Neural crest cell (in vitro differentiated cells): ENCODE measurements at regions not wholly inside any gene's neighbourhood (a gene's known extent, or its start where the extent isn't known, plus 50 kb on each side); places are given as distances from the start of the nearest gene placed in this dataset.

Source experiments
- DNase-seq: peaks from one replicate; pipeline ENCODE4 v3.0.0; 2021; ENCODE audit warnings: low read depth, mixed read lengths, low spot score
- H3K27ac Mint-ChIP-seq: one replicate; pipeline ENCODE4 v1.8.0; 2021; ENCODE audit warnings: mild to moderate bottlenecking, mixed read lengths; ENCODE audit not compliant: unreplicated experiment
- H3K27me3 Mint-ChIP-seq: 2 replicates; pipeline ENCODE4 v1.8.0; 2021; ENCODE audit warnings: low read depth, mild to moderate bottlenecking, mixed read lengths
- H3K36me3 Mint-ChIP-seq: 2 replicates; pipeline ENCODE4 v1.8.0; 2021; ENCODE audit warnings: low read depth, mild to moderate bottlenecking, mixed read lengths
- H3K4me1 Mint-ChIP-seq: 2 replicates; pipeline ENCODE4 v1.8.0; 2021; ENCODE audit warnings: mixed read lengths
- H3K4me3 Mint-ChIP-seq: one replicate; pipeline ENCODE4 v1.8.0; 2021; ENCODE audit warnings: mild to moderate bottlenecking, mixed read lengths
- H3K9me3 Mint-ChIP-seq: 2 replicates; pipeline ENCODE4 v1.8.0; 2021; ENCODE audit warnings: mixed read lengths
- TF ChIP-seq, protein P1 (sequence below): fragments of 200-600 bp; sonication (generic); conservative IDR thresholded peaks from 2 replicates; pipeline ENCODE4 v1.5.0; 2021; ENCODE audit warnings: antibody characterized with exemption, mild to moderate bottlenecking

DNA sequence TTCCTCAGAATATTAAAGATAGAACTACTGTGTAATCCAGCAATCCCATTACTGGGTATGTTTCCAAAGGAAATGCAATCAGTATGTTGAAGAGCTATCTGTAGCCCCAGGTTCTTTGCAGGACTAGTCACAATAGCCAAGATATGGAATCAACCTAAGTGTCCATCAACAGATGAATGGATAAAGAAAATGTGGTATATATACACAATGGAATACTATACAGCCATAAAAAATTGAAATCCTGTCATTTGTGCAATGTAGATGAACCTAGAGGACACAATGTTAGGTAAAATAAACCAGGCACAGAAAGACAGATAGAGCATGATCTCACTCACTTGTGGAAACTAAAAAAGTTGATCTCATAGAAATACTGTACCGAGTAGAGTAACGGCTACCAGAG lies 306.0 kb upstream of the MARCKS start:
- no peaks in the 10 kb centered on the region for H3K4me1 Mint-ChIP-seq
- DNase-seq = no peak
- no peaks in the 10 kb centered on the region for H3K36me3 Mint-ChIP-seq
- H3K27me3 Mint-ChIP-seq = no peaks in the 10 kb centered on the region
- H3K4me3 Mint-ChIP-seq = no peak overlapping the region
- peaks cover 14% of the 10 kb centered on the region for H3K9me3 Mint-ChIP-seq
- H3K27ac Mint-ChIP-seq = no peak overlapping the region
- TF ChIP-seq, protein P1, sequence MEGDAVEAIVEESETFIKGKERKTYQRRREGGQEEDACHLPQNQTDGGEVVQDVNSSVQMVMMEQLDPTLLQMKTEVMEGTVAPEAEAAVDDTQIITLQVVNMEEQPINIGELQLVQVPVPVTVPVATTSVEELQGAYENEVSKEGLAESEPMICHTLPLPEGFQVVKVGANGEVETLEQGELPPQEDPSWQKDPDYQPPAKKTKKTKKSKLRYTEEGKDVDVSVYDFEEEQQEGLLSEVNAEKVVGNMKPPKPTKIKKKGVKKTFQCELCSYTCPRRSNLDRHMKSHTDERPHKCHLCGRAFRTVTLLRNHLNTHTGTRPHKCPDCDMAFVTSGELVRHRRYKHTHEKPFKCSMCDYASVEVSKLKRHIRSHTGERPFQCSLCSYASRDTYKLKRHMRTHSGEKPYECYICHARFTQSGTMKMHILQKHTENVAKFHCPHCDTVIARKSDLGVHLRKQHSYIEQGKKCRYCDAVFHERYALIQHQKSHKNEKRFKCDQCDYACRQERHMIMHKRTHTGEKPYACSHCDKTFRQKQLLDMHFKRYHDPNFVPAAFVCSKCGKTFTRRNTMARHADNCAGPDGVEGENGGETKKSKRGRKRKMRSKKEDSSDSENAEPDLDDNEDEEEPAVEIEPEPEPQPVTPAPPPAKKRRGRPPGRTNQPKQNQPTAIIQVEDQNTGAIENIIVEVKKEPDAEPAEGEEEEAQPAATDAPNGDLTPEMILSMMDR = no peak

DNA sequence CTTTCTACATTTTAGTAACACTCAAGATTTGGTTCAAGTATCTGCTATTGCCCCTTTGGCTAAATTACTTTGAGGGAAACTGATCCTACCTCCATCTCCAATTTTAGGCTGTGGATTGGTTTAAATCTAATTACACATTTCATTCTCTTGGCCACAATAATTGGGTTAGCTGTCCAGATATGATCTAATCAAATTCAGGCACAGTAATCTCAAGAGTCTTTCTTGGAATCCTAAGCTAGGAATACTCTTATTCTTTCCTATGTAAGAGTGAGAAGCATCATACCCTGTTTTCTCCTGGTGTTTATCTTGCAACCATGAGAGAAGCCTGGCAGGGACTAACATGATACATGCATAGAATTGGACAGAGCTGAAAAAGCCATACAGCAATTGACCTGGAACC lies 300.4 kb upstream of the MARCKS start:
- H3K9me3 Mint-ChIP-seq = no peaks in the 10 kb centered on the region
- peaks cover 23% of the 10 kb centered on the region for H3K4me1 Mint-ChIP-seq
- H3K36me3 Mint-ChIP-seq = peaks cover 3% of the 10 kb centered on the region
- TF ChIP-seq, protein P1 = no peak
- no peak for DNase-seq
- H3K4me3 Mint-ChIP-seq = no peak overlapping the region
- no peak overlapping the region for H3K27ac Mint-ChIP-seq
- no peaks in the 10 kb centered on the region for H3K27me3 Mint-ChIP-seq

DNA sequence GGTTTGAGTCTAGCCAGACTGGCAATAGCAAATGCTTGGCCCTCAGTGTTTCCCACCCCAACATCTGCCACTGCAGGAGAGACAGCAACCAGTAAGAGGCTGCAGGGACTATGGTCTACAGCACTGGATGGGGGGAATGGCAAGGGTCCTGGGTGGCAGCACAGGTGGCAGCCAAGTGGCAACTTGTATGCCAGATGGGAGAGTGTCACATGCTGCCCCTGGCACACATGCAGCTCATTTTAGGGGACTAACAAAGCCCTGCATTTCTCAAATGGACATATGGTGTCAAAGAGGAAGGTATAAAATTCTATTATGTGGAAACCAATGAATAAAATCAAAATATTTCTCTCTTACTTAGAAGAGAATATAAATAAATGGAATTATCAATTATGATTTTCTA lies 298.7 kb upstream of the MARCKS start:
- TF ChIP-seq, protein P1 = no peak
- no peak overlapping the region for H3K27ac Mint-ChIP-seq
- H3K36me3 Mint-ChIP-seq = peaks cover 3% of the 10 kb centered on the region

DNA sequence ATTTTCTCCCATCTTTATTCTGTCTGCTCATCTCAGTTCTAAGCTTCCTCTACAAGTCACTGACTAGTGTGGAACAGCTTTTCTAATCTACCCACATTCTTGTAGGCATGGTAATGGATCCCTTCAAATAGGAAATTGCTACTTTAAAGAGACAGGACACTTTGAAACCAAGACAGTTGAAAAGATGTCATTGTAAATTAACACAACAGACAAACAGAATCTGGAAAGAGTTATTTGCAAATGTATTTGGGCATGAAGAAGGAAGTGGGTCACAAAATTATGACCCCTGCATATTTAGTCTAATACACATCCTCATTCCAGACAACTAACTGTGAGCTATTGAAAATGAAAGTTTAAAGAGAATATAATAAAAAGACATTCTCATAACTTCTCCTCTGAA lies 298.2 kb upstream of the MARCKS start:
- H3K4me1 Mint-ChIP-seq = peaks cover 23% of the 10 kb centered on the region
- H3K9me3 Mint-ChIP-seq = no peaks in the 10 kb centered on the region
- H3K27ac Mint-ChIP-seq = no peak overlapping the region
- TF ChIP-seq, protein P1 = no peak
- no peaks in the 10 kb centered on the region for H3K27me3 Mint-ChIP-seq
- no peak for DNase-seq
- peaks cover 3% of the 10 kb centered on the region for H3K36me3 Mint-ChIP-seq
- no peak overlapping the region for H3K4me3 Mint-ChIP-seq

More for the DNA sequence above, 298.7 kb upstream of the MARCKS start:
- H3K4me3 Mint-ChIP-seq = no peak overlapping the region
- H3K9me3 Mint-ChIP-seq = no peaks in the 10 kb centered on the region
- DNase-seq = no peak
- H3K27me3 Mint-ChIP-seq = no peaks in the 10 kb centered on the region
- peaks cover 23% of the 10 kb centered on the region for H3K4me1 Mint-ChIP-seq

DNA sequence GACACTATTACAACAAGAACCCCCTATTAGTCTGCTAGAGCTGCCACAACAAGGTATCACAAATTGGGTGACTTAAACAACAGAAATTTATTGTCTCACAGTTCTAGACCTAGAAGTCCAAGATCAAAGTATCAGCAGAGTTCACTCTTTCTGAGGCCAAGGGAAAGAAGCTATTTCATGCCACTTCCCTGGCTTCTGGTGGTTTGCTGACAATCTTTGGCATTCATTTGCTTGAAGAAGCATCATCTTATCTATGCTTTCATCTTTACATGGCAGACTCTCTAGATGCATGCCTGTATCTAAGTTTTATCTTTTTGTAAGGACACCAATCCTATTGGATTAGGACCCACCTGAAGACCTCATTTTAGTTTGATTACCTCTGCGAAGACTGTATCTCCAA lies 296.8 kb upstream of the MARCKS start:
- Mint-ChIP-seq H3K4me1 (peaks cover 35% of the 10 kb centered on the region), H3K9me3 (no peaks in the 10 kb centered on the region), H3K4me3 (no peak overlapping the region), H3K27me3 (no peaks in the 10 kb centered on the region), H3K27ac (no peak overlapping the region), H3K36me3 (peaks cover 3% of the 10 kb centered on the region)
- no peak for DNase-seq
- TF ChIP-seq, protein P1 = no peak

DNA sequence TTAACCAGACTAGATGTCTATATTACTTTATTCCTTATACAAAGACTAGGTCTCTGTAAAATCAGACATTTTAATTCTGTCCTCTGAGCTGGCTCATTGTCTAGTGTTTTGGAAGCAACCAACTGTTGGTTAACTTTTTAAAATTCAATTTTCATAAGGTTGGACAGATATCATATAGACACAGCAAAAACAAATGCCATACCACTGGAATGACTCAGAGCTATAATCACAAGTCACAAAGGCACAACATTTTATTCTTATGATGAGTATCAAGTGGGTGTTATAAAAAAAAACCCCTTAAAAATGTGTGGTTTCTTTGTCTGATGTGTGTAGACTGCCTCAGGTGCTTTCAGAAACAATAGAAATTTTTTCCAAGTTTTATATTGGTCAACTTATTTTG lies 296.2 kb upstream of the MARCKS start:
- no peak for DNase-seq
- TF ChIP-seq, protein P1 = no peak
- Mint-ChIP-seq H3K36me3 (peaks cover 3% of the 10 kb centered on the region), H3K4me1 (peaks cover 41% of the 10 kb centered on the region), H3K27me3 (no peaks in the 10 kb centered on the region), H3K27ac (no peak overlapping the region), H3K9me3 (no peaks in the 10 kb centered on the region), H3K4me3 (no peak overlapping the region)
